Daoy (cell line): ENCODE measurements at regions not wholly inside any gene's neighbourhood (a gene's known extent, or its start where the extent isn't known, plus 50 kb on each side); places are given as distances from the start of the nearest gene placed in this dataset.
"Not testable (repeated sequence)": the region's sequence is repeated elsewhere in the genome, so short reads cannot be mapped to it uniquely, and the experiment has no call there.

Source experiments
- DNase-seq: peaks from one replicate; pipeline ENCODE4 v3.0.0-alpha.2; 2015; ENCODE audit warnings: low read depth

DNA sequence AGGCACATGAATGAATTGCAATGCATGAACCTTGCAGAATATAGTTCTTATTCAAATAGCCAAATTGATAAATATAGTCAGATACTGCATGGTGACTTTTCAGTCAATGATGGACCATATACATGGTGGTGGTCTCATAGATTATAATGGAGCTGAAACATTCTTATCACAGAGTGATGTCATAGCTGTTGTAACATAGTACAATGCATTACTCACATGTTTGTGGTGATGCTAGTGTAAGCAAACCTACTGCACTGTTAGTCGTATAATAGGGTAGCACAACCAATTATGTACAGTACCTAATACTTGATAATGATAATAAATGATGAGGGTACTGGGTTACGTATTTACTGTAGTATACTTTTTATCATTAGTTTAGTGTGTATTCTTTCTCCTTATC is 280.3 kb downstream of the BCAT1 start:
- peak; percentile 5 for DNase-seq

GRCh38 chr12:24664161-24664880 is 284.6 kb downstream of the BCAT1 start:
- DNase-seq = no peak

GRCh38 chr12:24661657-24662096 is 287.2 kb downstream of the BCAT1 start:
- DNase-seq = peak; percentile 19

- no peak for DNase-seq
These were observed 289.9 kb downstream of the BCAT1 start for GRCh38 chr12:24659016-24659415.

DNA sequence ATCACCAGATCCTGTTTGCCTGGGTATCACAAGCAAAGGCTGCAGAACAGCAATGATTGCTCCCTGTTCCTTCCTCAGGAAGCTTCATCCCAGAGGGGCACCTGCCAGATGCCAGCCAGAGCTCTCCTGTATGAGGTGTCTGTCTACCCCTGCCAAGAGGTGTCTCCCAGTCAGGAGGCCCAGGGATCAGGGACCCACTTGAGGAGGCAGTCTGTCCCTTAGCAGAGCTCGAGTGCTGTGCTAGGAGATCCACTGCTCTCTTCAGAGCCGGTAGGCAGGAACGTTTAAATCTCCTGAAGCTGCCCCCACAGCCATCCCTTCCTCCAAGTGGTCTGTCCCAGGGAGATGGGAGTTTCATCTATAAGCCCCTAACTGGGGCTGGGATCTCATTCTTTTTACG is 294.6 kb downstream of the BCAT1 start:
- not testable (repeated sequence) for DNase-seq

DNA sequence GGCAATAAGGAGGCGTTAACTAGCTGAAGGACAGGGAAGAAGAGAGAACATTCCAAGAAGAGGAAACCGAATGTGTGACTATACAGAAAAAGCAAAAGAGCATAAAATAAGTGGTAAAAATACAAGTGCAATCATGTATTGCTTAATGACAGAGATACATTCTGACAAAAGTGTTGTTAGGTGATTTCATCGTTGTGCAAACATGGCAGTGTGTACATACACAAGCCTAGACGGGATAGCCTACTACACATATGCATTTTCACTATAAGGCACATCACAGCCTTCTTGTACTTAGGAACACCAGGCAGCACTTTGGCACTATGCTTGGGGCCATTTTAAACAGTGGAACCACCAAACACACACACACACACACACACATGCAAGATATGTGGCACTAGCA is 299.3 kb downstream of the BCAT1 start:
- no peak for DNase-seq

- DNase-seq = no peak
These were observed 299.7 kb downstream of the BCAT1 start for GRCh38 chr12:24649209-24649608.

DNA sequence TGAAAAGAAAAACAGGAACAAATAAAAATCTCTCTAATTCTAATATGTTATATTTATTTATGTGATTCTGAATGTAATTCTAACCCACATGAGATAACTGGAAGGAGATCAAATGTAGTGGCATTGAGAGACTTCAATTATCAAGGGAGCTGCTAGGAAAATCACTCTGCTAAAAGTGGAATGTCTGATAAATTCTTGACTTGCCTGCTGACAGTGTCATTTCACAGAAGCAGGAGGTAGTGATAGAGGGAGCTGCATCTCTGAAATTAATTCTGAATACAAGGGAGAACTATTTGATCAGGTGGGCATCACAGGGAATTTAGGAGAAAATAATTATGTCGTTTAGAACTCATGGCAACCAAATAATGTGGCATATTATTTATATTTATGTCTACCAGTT is 303.6 kb downstream of the BCAT1 start:
- no peak for DNase-seq

GRCh38 chr12:24643120-24644119 is 305.5 kb downstream of the BCAT1 start:
- DNase-seq = no peak

GRCh38 chr12:24639641-24640040 is 309.3 kb downstream of the BCAT1 start:
- no peak for DNase-seq

DNA sequence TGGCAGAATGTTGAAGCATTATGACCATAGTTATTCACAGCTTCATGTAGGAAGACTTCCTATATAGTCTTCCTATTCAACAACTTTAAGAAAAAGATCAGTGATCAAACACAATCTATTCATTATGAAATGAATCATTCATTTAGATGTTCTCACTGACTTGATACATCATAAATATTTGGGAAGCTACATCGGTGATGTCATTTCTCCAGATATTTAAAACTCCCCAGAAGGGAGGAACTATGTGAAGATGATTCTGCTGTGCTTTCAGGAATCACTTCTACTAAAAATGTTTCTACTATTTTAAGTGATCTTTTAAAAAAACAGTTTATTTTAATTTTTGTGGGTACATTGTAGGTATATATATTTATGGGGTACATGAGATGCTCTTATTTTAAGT is 316.4 kb downstream of the BCAT1 start:
- DNase-seq = no peak

GRCh38 chr12:24631676-24632426 is 317.1 kb downstream of the BCAT1 start:
- DNase-seq = no peak

GRCh38 chr12:24630856-24631255 is 318.0 kb downstream of the BCAT1 start:
- DNase-seq = no peak

DNA sequence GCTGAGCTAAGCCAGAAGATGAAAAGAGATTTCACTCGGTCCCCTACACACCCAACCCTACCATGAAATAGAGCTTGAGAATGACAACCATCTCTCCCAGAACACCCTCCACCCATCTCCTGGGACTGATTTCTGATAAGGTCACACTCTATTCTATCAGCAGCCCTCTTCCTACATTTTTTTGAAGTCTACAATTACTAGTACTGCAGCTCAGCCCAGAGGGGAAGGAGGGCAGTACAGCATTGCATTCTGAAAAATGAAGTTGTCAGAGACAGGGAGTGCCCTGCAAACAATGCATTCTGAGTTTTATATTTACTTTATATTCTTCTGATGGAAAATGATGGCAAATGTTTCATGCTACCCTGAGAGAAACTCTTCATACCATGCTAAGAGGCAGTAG is 318.5 kb downstream of the BCAT1 start:
- no peak for DNase-seq

GRCh38 chr12:24625103-24625502 is 323.8 kb downstream of the BCAT1 start:
- no peak for DNase-seq

DNA sequence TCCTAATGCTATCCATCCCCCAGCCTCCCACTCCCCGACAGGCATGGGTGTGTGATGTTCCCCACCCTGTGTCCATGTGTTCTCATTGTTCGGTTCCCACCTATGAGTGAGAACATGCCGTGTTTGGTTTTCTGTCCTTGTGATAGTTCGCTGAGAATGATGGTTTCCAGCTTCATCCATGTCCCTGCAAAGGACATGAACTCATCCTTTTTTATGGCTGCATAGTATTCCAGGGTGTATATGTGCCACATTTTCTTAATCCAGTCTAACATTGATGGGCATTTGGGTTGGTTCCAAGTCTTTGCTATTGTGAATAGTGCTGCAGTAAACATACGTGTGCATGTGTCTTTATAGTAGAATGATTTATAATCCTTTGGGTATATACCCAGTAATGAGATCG is 328.9 kb downstream of the BCAT1 start:
- DNase-seq = not testable (repeated sequence)

DNA sequence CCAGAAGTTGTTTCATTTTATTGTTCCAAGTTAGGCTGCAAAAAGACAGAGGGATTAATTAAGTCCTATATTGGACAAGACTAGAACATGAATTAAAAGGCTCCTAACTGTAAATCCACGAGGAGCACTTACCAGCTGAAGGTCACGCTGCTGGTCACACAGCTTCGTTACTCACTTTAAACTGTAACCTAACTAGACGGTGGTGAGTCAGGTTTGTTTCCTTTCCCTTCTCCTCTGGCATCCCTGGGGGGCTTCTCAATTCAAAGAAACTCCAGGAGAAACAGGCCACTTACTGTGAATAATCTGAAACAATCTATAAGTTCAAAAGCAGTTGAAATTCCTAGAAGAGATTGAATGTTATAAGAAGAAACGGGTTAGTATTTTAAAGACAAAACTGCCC is 331.4 kb downstream of the BCAT1 start:
- DNase-seq = peak; percentile 83

DNA sequence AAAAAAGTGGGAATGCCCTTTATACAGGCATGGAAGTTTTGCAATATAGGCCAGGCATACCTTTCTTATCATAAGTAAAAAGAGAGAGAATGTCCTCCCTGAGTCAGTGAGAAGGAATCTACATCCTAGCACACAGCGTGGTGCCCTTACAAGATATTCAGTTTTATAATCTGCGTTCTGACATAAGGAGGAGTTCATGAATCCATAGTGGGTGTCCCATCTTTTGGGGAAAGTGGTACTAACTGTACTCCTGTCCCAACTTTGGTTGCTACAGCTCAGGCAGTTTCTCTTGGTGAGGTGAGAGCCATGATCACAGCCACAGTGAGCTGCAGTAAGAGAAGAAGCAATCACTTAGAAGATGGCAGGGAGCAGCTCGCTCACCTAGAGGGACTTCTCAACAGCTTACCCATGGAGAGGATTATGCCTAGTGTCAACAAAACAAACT is 332.9 kb downstream of the BCAT1 start:
- peak; percentile 68 for DNase-seq

DNA sequence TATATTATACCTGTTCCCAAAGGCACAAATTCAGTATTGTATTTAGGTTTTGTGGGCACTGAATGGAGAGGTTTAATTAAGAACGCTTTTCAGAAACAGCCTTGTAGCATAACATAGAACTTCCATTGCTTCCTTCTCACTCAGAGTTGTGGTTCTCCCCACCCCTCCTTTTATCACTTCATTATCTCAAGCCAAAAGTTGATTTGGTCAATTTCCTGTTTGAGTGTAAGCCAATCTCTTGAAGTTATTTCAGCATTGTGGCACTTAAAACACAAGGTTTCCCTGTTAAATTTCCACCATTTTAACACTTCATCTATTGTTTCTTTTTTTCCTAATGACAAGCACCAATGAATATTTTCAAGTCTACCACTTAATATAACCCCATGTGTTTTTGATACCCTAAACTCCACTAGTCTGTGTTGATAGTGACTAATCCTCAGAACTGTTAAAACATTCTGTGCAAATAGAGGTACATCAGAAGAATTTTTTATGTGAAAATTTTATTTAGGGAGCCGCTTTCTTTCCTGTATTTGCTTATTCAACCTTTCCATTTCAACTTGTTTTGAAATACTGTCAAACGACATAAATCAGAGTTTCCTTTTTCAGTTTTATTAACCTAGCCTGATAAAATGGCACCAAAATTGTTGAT is 340.1 kb downstream of the BCAT1 start:
- peak; percentile 37 for DNase-seq

GRCh38 chr12:24608108-24608507 is 340.8 kb downstream of the BCAT1 start:
- DNase-seq = no peak

DNA sequence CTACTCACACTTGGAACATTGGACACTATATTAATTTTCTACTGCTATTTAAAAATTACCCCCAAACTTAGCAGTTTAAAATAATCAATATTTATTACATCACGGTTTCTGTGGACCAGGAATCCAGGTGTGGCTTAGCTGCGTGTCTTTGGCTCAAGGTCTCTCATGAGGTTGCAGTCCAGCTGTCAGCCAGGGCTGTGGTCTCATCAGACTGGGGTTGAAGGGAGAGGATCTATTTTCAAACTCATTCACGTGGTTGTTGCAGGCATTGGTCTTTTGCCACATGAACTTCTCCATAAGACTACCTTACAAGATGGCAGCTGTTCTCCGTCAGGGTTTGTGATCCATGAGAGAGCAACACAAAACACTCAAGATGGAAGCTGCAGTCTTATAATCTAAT is 343.0 kb downstream of the BCAT1 start:
- no peak for DNase-seq

- no peak for DNase-seq
These were observed 343.4 kb downstream of the BCAT1 start for GRCh38 chr12:24605466-24605865.
